ENCODE measurements at regions not wholly inside any gene's neighbourhood (a gene's known extent, or its start where the extent isn't known, plus 50 kb on each side); places are given as distances from the start of the nearest gene placed in this dataset.
"Not testable (repeated sequence)": the region's sequence is repeated elsewhere in the genome, so short reads cannot be mapped to it uniquely, and the experiment has no call there.

DNA sequence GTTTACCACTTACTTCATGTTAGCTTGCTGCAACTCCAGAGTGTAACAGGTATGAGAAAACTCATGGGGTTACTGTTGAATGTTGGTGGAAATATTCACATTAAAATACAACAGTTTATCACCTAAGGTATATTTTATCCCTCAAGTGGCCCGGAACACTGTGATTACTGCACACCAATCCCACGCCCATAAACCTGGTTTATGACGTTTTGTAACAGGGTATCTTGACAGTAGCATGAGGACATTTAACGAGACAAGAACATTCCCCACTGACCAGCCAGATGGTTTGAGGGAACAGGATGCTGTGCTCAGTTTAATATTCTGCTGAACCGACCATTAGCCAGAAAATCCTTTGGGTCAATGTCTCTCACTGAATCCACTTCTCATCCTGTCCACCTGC, 98.3 kb upstream of the DRD5 start:
- TF ChIP-seq, protein P1, sequence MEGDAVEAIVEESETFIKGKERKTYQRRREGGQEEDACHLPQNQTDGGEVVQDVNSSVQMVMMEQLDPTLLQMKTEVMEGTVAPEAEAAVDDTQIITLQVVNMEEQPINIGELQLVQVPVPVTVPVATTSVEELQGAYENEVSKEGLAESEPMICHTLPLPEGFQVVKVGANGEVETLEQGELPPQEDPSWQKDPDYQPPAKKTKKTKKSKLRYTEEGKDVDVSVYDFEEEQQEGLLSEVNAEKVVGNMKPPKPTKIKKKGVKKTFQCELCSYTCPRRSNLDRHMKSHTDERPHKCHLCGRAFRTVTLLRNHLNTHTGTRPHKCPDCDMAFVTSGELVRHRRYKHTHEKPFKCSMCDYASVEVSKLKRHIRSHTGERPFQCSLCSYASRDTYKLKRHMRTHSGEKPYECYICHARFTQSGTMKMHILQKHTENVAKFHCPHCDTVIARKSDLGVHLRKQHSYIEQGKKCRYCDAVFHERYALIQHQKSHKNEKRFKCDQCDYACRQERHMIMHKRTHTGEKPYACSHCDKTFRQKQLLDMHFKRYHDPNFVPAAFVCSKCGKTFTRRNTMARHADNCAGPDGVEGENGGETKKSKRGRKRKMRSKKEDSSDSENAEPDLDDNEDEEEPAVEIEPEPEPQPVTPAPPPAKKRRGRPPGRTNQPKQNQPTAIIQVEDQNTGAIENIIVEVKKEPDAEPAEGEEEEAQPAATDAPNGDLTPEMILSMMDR (IDR thresholded peaks at IDR 0.05; ENCODE audit: insufficient read depth, low read depth, low read length) = not testable (repeated sequence)
- not testable (repeated sequence) for TF ChIP-seq EZH2 (IDR thresholded peaks at IDR 0.05; ENCODE audit: insufficient read depth, low read length)
